ENCODE measurements at regions not wholly inside any gene's neighbourhood (a gene's known extent, or its start where the extent isn't known, plus 50 kb on each side); places are given as distances from the start of the nearest gene placed in this dataset.

- TF ChIP-seq POLR2A (IDR thresholded peaks at IDR 0.05; ENCODE audit: low read depth, low read length) (no peak), TAF1 (IDR thresholded peaks at IDR 0.05; ENCODE audit: borderline replicate concordance, low read depth, low read length) (no peak), POLR2AphosphoS5 (IDR thresholded peaks at IDR 0.05; ENCODE audit: low read depth, low read length) (no peak)
These were observed 106.1 kb upstream of the FER start for GRCh38 chr5:108641596-108641995.

Measured in GM12892 (cell line).